Panc1 (cell line): ENCODE measurements at regions not wholly inside any gene's neighbourhood (a gene's known extent, or its start where the extent isn't known, plus 50 kb on each side); places are given as distances from the start of the nearest gene placed in this dataset.

Experiments
- ATAC-seq: fragments of 200-7000 bp; cut with Tn5 transposase; 2 replicates; pipeline ENCODE4 v1.9.1; 2020; ENCODE audit warnings: mild to moderate bottlenecking, moderate library complexity
- BruUV-seq: library from RNA; stranded (reverse); fragments of 400-500 nt; replicated peaks from 2 replicates; lab custom pipeline; 2021; lab: Mats Ljungman, UMichigan
- CTCF ChIA-PET: fragments of 300-600 bp; sonication (Branson Sonifier 250); formaldehyde crosslinking; loops from one replicate; lab custom pipeline; 2022; ENCODE audit warnings: antibody characterized with exemption; lab: Charles Lee
- POLR2A ChIA-PET: fragments of 300-600 bp; sonication (Branson Sonifier 250); formaldehyde crosslinking; loops from one replicate; lab custom pipeline; 2022; ENCODE audit warnings: antibody characterized with exemption; lab: Charles Lee
- DNase-seq: peaks from one replicate; pipeline ENCODE4 v3.0.0-alpha.2; 2010; ENCODE audit warnings: low read depth, low spot score
- H3K27ac ChIP-seq: 2 replicates; pipeline ENCODE4 v1.5.1; 2011; ENCODE audit warnings: mild to moderate bottlenecking, low read length, inconsistent platforms
- H3K27me3 ChIP-seq: fragments of 200-500 bp; sonication (Bioruptor generic); 2 replicates; pipeline ENCODE4 v1.6.0; 2014; ENCODE audit warnings: low read length, inconsistent platforms; ENCODE audit not compliant: control insufficient read depth, insufficient read depth
- H3K36me3 ChIP-seq: fragments of 200-500 bp; sonication (Bioruptor generic); 2 replicates; pipeline ENCODE4 v1.5.1; 2014; ENCODE audit warnings: inconsistent platforms, mild to moderate bottlenecking, low read length, moderate library complexity; ENCODE audit not compliant: control insufficient read depth, insufficient read depth
- H3K4me1 ChIP-seq: 2 replicates; pipeline ENCODE4 v1.5.1; 2011; ENCODE audit warnings: inconsistent platforms, mild to moderate bottlenecking, low read length, moderate library complexity; ENCODE audit not compliant: control insufficient read depth, insufficient read depth
- H3K4me3 ChIP-seq, 2 experiments: 2 replicates each; pipeline ENCODE4 v1.5.1; 2011 to 2012; ENCODE audit warnings: low read depth in 2 of 2, low read length in 2 of 2, mild to moderate bottlenecking in 2 of 2, inconsistent platforms in 1 of 2, moderate library complexity in 1 of 2
- H3K9me3 ChIP-seq: fragments of 200-500 bp; sonication (Bioruptor generic); 2 replicates; pipeline ENCODE4 v1.5.1; 2014; ENCODE audit warnings: low read depth, mild to moderate bottlenecking, inconsistent platforms, low read length, moderate library complexity; ENCODE audit not compliant: control insufficient read depth, insufficient read depth
- POLR2AphosphoS5 ChIP-seq: IDR thresholded peaks from 2 replicates; pipeline ENCODE4 v1.6.1; 2012; ENCODE audit warnings: mild to moderate bottlenecking, low read depth, low read length, moderate library complexity
- REST ChIP-seq, 2 experiments: IDR thresholded peaks; 2 replicates each; pipeline ENCODE4 v1.6.1; 2011 to 2012; ENCODE audit warnings: low read depth in 2 of 2, control low read depth in 1 of 2, low read length in 1 of 2, mild to moderate bottlenecking in 1 of 2, moderate library complexity in 1 of 2; ENCODE audit not compliant: insufficient read depth in 1 of 2
- SIN3A ChIP-seq: IDR thresholded peaks from 2 replicates; pipeline ENCODE4 v1.6.1; 2012; ENCODE audit warnings: low read depth, mild to moderate bottlenecking, low read length, moderate library complexity, borderline replicate concordance; ENCODE audit not compliant: insufficient read depth
- TCF7L2 ChIP-seq: IDR thresholded peaks from 2 replicates; pipeline ENCODE4 v1.6.1; 2011; ENCODE audit warnings: mild to moderate bottlenecking, low read depth, low read length, inconsistent platforms
- in situ Hi-C: cut with HindIII; loops from 2 replicates; pipeline ENCODE4 v1.10.0; 2016; ENCODE audit warnings: low sequenced_read_pairs, low pct_unique_long_range_greater_than_20kb
- intact Hi-C: fragments of 100-400 bp; cut with micrococcal nuclease; formaldehyde crosslinking; loops from one replicate; pipeline ENCODE4 v1.10.0; 2022; ENCODE audit not compliant: unreplicated experiment
- TF ChIP-seq, protein P1 (sequence below): fragments of 450-650 bp; IDR thresholded peaks from 2 replicates; pipeline ENCODE4 v1.5.1; 2017; ENCODE audit warnings: mild to moderate bottlenecking

GRCh38 chr15:81068516-81068915, 65.6 kb upstream of the CFAP161 start:
- no peak for TF ChIP-seq REST (IDR thresholded peaks at IDR 0.05; ENCODE audit: insufficient read depth in 1 of 2, low read depth in 2 of 2, low read length in 1 of 2)
- TF ChIP-seq, protein P1, sequence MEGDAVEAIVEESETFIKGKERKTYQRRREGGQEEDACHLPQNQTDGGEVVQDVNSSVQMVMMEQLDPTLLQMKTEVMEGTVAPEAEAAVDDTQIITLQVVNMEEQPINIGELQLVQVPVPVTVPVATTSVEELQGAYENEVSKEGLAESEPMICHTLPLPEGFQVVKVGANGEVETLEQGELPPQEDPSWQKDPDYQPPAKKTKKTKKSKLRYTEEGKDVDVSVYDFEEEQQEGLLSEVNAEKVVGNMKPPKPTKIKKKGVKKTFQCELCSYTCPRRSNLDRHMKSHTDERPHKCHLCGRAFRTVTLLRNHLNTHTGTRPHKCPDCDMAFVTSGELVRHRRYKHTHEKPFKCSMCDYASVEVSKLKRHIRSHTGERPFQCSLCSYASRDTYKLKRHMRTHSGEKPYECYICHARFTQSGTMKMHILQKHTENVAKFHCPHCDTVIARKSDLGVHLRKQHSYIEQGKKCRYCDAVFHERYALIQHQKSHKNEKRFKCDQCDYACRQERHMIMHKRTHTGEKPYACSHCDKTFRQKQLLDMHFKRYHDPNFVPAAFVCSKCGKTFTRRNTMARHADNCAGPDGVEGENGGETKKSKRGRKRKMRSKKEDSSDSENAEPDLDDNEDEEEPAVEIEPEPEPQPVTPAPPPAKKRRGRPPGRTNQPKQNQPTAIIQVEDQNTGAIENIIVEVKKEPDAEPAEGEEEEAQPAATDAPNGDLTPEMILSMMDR, result no peak
- TF ChIP-seq TCF7L2, result no peak
- no peak for TF ChIP-seq SIN3A
- no peak for TF ChIP-seq POLR2AphosphoS5
- Histone ChIP-seq H3K27ac (no peak overlapping the region), H3K4me3 (no peak overlapping the region), H3K27me3 (no peaks in the 10 kb centered on the region), H3K4me1 (no peaks in the 10 kb centered on the region), H3K36me3 (no peaks in the 10 kb centered on the region), H3K9me3 (no peaks in the 10 kb centered on the region)
- DNase-seq (no peak), ATAC-seq (no peak)
- POLR2A ChIA-PET, result interaction anchor here (0.5 kb wide), 1 partner anchor 187 kb away, joined by 4 read pairs; no protein-coding TSS in a partner anchor
- CTCF ChIA-PET, result no interaction called here
- intact Hi-C loops (no loop called here), in situ Hi-C loops (no loop called here)
- no TSS peak for BruUV-seq

- Histone ChIP-seq H3K4me1 (no peaks in the 10 kb centered on the region), H3K9me3 (no peaks in the 10 kb centered on the region), H3K36me3 (no peaks in the 10 kb centered on the region), H3K27me3 (no peaks in the 10 kb centered on the region), H3K4me3 (no peak overlapping the region), H3K27ac (no peak overlapping the region)
- BruUV-seq, result no TSS peak
- in situ Hi-C loops (no loop called here), intact Hi-C loops (no loop called here)
- DNase-seq, result no peak
- ChIA-PET CTCF (no interaction called here), POLR2A (no interaction called here)
- TF ChIP-seq, protein P1, result no peak
- TF ChIP-seq REST (IDR thresholded peaks at IDR 0.05; ENCODE audit: insufficient read depth in 1 of 2, low read depth in 2 of 2, low read length in 1 of 2) (no peak), POLR2AphosphoS5 (no peak), SIN3A (no peak), TCF7L2 (no peak)
- no peak for ATAC-seq
These were observed 64.7 kb upstream of the CFAP161 start for GRCh38 chr15:81069356-81069755.
